OCI-LY1 (cell line): ENCODE measurements at regions not wholly inside any gene's neighbourhood (a gene's known extent, or its start where the extent isn't known, plus 50 kb on each side); places are given as distances from the start of the nearest gene placed in this dataset.
"Not testable (repeated sequence)": the region's sequence is repeated elsewhere in the genome, so short reads cannot be mapped to it uniquely, and the experiment has no call there.

Experiments used
- H2AFZ ChIP-seq: fragments of 200-600 bp; sonication (generic), shearing (Covaris generic); 2 replicates; pipeline ENCODE4 v1.6.0; 2014; ENCODE audit warnings: antibody characterized with exemption, mild to moderate bottlenecking, low read length
- H3F3A ChIP-seq: fragments of 200-600 bp; sonication (generic), shearing (Covaris generic); 2 replicates; pipeline ENCODE4 v1.6.0; 2014; ENCODE audit warnings: mild to moderate bottlenecking, antibody characterized with exemption, low read length, moderate library complexity; ENCODE audit not compliant: insufficient read depth
- H3K27ac ChIP-seq: fragments of 200-600 bp; sonication (generic); 2 replicates; pipeline ENCODE4 v1.5.1; 2014; ENCODE audit warnings: low read length, mixed run types, mild to moderate bottlenecking, low read depth; ENCODE audit not compliant: poor library complexity, severe bottlenecking
- H3K27me3 ChIP-seq: fragments of 200-600 bp; sonication (generic); 2 replicates; pipeline ENCODE4 v1.6.0; 2014; ENCODE audit warnings: antibody characterized with exemption, mild to moderate bottlenecking, low read length, moderate library complexity; ENCODE audit not compliant: insufficient read depth
- H3K36me3 ChIP-seq: fragments of 200-600 bp; sonication (generic); 2 replicates; pipeline ENCODE4 v1.6.1; 2014; ENCODE audit warnings: mild to moderate bottlenecking, antibody characterized with exemption, low read length, moderate library complexity, mixed read lengths; ENCODE audit not compliant: insufficient read depth
- H3K4me1 ChIP-seq: fragments of 200-600 bp; sonication (generic); 2 replicates; pipeline ENCODE4 v1.5.1; 2014; ENCODE audit warnings: mild to moderate bottlenecking, low read length, moderate library complexity; ENCODE audit not compliant: insufficient read depth, severe bottlenecking
- H3K4me2 ChIP-seq: fragments of 200-600 bp; sonication (generic), shearing (Covaris generic); 2 replicates; pipeline ENCODE4 v1.6.1; 2014; ENCODE audit warnings: low read length
- H3K4me3 ChIP-seq: fragments of 200-600 bp; sonication (generic); 2 replicates; pipeline ENCODE4 v1.5.1; 2014; ENCODE audit warnings: low read length, low read depth, mild to moderate bottlenecking, mixed read lengths; ENCODE audit not compliant: poor library complexity, severe bottlenecking
- H3K79me2 ChIP-seq: fragments of 200-600 bp; shearing (Covaris generic); 2 replicates; pipeline ENCODE4 v1.6.1; 2016; ENCODE audit warnings: mixed run types, low read length, mixed read lengths; ENCODE audit not compliant: insufficient read depth
- H3K9ac ChIP-seq: fragments of 200-600 bp; sonication (generic), shearing (Covaris generic); 2 replicates; pipeline ENCODE4 v1.6.1; 2014; ENCODE audit warnings: mild to moderate bottlenecking, low read length, mixed read lengths
- H3K9me2 ChIP-seq: fragments of 200-600 bp; sonication (generic), shearing (Covaris generic); 2 replicates; pipeline ENCODE4 v1.6.1; 2014; ENCODE audit warnings: low read depth, mild to moderate bottlenecking, low read length, mixed read lengths
- H3K9me3 ChIP-seq: fragments of 200-600 bp; shearing (Covaris generic); 2 replicates; pipeline ENCODE4 v1.6.1; 2014; ENCODE audit warnings: low read length, mixed read lengths
- H4K20me1 ChIP-seq: fragments of 200-600 bp; sonication (generic), shearing (Covaris generic); 2 replicates; pipeline ENCODE4 v1.6.0; 2016; ENCODE audit warnings: mild to moderate bottlenecking, low read length; ENCODE audit not compliant: insufficient read depth
- EZH2 ChIP-seq: fragments of 200-600 bp; sonication (generic), shearing (Covaris generic); IDR thresholded peaks from 2 replicates; pipeline ENCODE4 v1.8.0; 2017; ENCODE audit warnings: borderline replicate concordance, mixed run types, mild to moderate bottlenecking, antibody characterized with exemption, low read length, moderate library complexity, mixed read lengths
- TF ChIP-seq, protein P1 (sequence below): fragments of 200-600 bp; sonication (generic), shearing (Covaris generic); IDR thresholded peaks from 2 replicates; pipeline ENCODE4 v1.5.1; 2017; ENCODE audit warnings: mild to moderate bottlenecking, antibody characterized with exemption, low read length, moderate library complexity, mixed read lengths

DNA sequence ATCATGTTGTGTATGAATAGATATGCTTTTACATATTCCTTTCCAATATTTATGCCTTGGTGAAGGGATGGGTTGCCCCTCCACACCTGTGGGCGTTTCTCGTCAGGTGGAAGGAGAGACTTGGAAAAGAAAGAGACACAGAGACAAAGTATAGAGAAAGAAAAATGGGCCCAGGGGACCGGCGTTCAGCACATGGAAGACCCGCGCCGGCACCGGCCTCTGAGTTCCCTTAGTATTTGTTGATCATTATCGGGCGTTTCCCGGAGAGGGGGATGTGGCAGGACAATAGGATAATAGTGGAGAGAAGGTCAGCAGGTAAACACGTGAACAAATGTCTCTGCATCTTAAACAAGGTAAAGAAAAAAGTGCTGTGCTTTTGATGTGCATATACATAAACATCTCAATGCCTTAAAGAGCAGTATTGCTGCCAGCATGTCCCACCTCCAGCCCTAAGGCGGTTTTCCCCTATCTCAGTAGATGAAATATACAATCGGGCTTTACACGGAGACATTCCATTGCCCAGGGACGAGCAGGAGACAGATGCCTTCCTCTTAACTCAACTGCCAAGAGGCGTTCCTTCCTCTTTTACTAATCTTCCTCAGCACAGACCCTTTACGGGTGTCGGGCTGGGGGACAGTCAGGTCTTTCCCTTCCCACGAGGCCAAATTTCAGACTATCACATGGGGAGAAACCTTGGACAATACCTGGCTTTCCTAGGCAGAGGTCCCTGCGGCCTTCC lies 188.5 kb upstream of the F9 start:
- H3K4me3 ChIP-seq, H3K27me3 ChIP-seq, H3K9me3 ChIP-seq, H3K4me2 ChIP-seq, H3K4me1 ChIP-seq, H3F3A ChIP-seq, H3K36me3 ChIP-seq, H3K9ac ChIP-seq, H3K27ac ChIP-seq, H2AFZ ChIP-seq, H4K20me1 ChIP-seq, H3K79me2 ChIP-seq, H3K9me2 ChIP-seq: not testable (repeated sequence)

DNA sequence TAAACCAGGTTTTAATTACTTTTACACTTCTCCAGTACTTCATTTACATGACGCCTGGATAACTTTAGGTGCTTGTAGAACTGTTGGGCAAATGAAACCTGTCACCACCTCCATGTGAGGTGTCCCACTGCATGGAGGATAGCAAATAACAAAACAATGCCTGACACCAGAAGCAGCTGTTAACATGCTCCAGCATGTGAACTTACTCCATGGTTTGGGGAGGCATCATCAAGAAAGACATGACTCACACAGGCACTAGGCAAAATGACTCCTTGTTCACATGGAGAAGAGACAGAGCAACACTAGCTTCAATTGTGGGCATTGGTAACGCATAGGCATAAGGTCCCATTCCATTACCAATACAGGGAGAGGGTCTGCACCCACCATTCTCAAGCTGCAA lies 198.1 kb upstream of the F9 start:
- H3K9me2 ChIP-seq, result no peaks in the 10 kb centered on the region
- no peaks in the 10 kb centered on the region for H3K27me3 ChIP-seq
- TF ChIP-seq EZH2, result no peak
- TF ChIP-seq, protein P1, sequence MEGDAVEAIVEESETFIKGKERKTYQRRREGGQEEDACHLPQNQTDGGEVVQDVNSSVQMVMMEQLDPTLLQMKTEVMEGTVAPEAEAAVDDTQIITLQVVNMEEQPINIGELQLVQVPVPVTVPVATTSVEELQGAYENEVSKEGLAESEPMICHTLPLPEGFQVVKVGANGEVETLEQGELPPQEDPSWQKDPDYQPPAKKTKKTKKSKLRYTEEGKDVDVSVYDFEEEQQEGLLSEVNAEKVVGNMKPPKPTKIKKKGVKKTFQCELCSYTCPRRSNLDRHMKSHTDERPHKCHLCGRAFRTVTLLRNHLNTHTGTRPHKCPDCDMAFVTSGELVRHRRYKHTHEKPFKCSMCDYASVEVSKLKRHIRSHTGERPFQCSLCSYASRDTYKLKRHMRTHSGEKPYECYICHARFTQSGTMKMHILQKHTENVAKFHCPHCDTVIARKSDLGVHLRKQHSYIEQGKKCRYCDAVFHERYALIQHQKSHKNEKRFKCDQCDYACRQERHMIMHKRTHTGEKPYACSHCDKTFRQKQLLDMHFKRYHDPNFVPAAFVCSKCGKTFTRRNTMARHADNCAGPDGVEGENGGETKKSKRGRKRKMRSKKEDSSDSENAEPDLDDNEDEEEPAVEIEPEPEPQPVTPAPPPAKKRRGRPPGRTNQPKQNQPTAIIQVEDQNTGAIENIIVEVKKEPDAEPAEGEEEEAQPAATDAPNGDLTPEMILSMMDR, result no peak
- H3K9me3 ChIP-seq, result no peaks in the 10 kb centered on the region
- H3K9ac ChIP-seq, result no peak overlapping the region
- H3K79me2 ChIP-seq, result no peaks in the 10 kb centered on the region
- H3K4me3 ChIP-seq, result no peak overlapping the region
- H2AFZ ChIP-seq, result no peak overlapping the region
- H3K4me2 ChIP-seq, result no peak overlapping the region
- no peak overlapping the region for H3K27ac ChIP-seq
- H3K4me1 ChIP-seq, result no peaks in the 10 kb centered on the region
- H3K36me3 ChIP-seq, result no peaks in the 10 kb centered on the region
- no peaks in the 10 kb centered on the region for H4K20me1 ChIP-seq
- H3F3A ChIP-seq, result no peaks in the 10 kb centered on the region

DNA sequence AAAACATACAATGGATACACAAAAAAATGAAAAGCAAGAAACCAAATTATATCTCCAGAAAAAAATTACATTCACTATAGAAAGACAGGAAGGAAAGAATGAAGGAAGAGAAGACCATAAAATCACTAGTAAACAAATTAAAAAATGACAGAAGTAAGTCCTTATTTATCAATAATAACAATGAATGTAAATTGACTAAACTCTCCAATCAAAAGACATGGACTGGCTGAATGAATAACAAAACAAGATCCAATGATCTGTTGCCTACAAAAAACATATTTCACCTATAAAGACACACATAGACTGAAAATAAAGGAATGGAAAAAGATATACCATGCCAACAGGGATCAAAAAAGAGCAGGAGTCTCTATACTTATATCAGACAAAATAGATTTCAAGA lies 203.2 kb upstream of the F9 start:
- Histone ChIP-seq H3K27me3 (no peaks in the 10 kb centered on the region), H3F3A (no peaks in the 10 kb centered on the region), H4K20me1 (no peaks in the 10 kb centered on the region), H3K9me2 (no peaks in the 10 kb centered on the region), H2AFZ (no peak overlapping the region), H3K27ac (no peak overlapping the region), H3K4me3 (no peak overlapping the region), H3K79me2 (no peaks in the 10 kb centered on the region), H3K9ac (no peak overlapping the region), H3K4me1 (no peaks in the 10 kb centered on the region), H3K4me2 (no peak overlapping the region), H3K9me3 (no peaks in the 10 kb centered on the region), H3K36me3 (no peaks in the 10 kb centered on the region)
- no peak for TF ChIP-seq EZH2
- TF ChIP-seq, protein P1, result no peak

DNA sequence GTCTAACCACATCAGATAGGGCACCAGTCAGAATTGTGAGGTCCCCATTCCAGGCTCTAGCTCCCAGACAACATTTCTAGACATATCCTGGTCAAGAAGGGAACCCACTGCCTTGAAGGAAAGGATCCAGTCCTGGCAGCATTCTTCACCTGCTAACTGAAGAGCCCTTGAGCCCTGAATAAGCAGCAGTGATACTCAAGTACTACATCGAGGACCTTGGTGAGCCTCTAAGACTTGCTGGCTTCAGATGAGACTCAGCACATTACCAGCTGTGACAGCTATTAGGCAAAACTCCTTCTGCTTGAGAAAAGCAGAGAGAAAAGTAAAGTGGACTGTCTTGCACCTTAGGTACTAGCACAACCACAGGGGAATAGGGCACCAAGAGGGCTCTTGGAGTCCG lies 205.8 kb upstream of the F9 start:
- H2AFZ ChIP-seq, result no peak overlapping the region
- no peaks in the 10 kb centered on the region for H3K36me3 ChIP-seq
- H4K20me1 ChIP-seq, result no peaks in the 10 kb centered on the region
- H3K27ac ChIP-seq, result no peak overlapping the region
- no peaks in the 10 kb centered on the region for H3F3A ChIP-seq
- H3K4me3 ChIP-seq, result no peak overlapping the region
- no peak overlapping the region for H3K9ac ChIP-seq
- H3K4me2 ChIP-seq, result no peak overlapping the region
- no peaks in the 10 kb centered on the region for H3K9me2 ChIP-seq
- H3K4me1 ChIP-seq, result no peaks in the 10 kb centered on the region
- H3K27me3 ChIP-seq, result no peaks in the 10 kb centered on the region
- TF ChIP-seq, protein P1, result no peak
- TF ChIP-seq EZH2, result no peak
- H3K79me2 ChIP-seq, result no peaks in the 10 kb centered on the region
- H3K9me3 ChIP-seq, result no peaks in the 10 kb centered on the region

DNA sequence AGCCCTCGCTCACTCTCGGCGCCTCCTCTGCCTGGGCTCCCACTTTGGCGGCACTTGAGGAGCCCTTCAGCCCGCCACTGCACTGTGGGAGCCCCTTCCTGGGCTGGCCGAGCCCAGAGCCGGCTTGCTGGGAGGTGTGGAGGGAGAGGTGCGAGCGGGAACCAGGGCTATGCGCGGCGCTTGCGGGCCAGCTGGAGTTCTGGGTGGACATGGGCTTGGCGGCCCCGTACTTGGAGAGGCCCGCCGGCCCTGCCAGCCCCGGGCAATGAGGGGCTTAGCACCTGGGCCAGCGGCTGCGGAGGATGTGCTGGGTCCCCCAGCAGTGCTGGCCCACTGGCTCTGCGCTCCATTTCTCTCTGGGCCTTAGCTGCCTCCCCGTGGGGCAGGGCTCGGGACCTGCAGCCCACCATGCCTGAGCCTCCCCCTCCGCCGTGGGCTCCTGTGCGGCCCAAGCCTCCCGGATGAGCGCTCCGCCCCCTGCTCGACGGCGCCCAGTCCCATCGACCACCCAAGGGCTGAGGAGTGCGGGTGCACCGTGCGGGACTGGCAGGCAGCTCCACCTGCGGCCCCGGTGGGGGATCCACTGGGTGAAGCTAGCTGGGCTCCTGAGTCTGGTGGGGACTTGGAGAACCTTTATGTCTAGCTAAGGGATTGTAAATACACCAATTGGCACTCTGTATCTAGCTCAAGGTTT lies 209.7 kb upstream of the F9 start:
- H3K4me3 ChIP-seq, H3K27me3 ChIP-seq, H3K4me1 ChIP-seq, H4K20me1 ChIP-seq, H3K9ac ChIP-seq, H3K36me3 ChIP-seq, H2AFZ ChIP-seq, H3K4me2 ChIP-seq, H3K79me2 ChIP-seq, H3K27ac ChIP-seq, H3K9me3 ChIP-seq, H3K9me2 ChIP-seq, H3F3A ChIP-seq: not testable (repeated sequence)
